SH-SY5Y (cell line): ENCODE measurements at regions not wholly inside any gene's neighbourhood (a gene's known extent, or its start where the extent isn't known, plus 50 kb on each side); places are given as distances from the start of the nearest gene placed in this dataset.

Source experiments
- GATA2 ChIP-seq: IDR thresholded peaks from 2 replicates; pipeline ENCODE4 v1.6.1; 2011; ENCODE audit warnings: mild to moderate bottlenecking, low read depth, low read length
- GATA3 ChIP-seq: IDR thresholded peaks from 2 replicates; pipeline ENCODE4 v1.6.1; 2011; ENCODE audit warnings: low read depth, mild to moderate bottlenecking, low read length, moderate library complexity

- TF ChIP-seq GATA2, result no peak
- no peak for TF ChIP-seq GATA3
Measured at GRCh38 chr3:66823009-66823397, 175.1 kb upstream of the KBTBD8 start.
